GM12865 (cell line): ENCODE measurements at regions not wholly inside any gene's neighbourhood (a gene's known extent, or its start where the extent isn't known, plus 50 kb on each side); places are given as distances from the start of the nearest gene placed in this dataset.

Experiments
- DNase-seq: peaks from one replicate; pipeline ENCODE4 v3.0.0; 2010; ENCODE audit warnings: low read depth
- H3K4me3 ChIP-seq: 2 replicates; pipeline ENCODE4 v1.5.1; 2011; ENCODE audit warnings: mild to moderate bottlenecking, low read depth, low read length, control low read depth
- TF ChIP-seq, protein P1 (sequence below): IDR thresholded peaks from 2 replicates; pipeline ENCODE4 v1.5.1; 2011; ENCODE audit warnings: low read length, control low read depth, low read depth, inconsistent platforms; ENCODE audit not compliant: insufficient read depth; ENCODE audit errors: missing control alignments

GRCh38 chr2:196233021-196233804 is 61.8 kb upstream of the STK17B start:
- TF ChIP-seq, protein P1, sequence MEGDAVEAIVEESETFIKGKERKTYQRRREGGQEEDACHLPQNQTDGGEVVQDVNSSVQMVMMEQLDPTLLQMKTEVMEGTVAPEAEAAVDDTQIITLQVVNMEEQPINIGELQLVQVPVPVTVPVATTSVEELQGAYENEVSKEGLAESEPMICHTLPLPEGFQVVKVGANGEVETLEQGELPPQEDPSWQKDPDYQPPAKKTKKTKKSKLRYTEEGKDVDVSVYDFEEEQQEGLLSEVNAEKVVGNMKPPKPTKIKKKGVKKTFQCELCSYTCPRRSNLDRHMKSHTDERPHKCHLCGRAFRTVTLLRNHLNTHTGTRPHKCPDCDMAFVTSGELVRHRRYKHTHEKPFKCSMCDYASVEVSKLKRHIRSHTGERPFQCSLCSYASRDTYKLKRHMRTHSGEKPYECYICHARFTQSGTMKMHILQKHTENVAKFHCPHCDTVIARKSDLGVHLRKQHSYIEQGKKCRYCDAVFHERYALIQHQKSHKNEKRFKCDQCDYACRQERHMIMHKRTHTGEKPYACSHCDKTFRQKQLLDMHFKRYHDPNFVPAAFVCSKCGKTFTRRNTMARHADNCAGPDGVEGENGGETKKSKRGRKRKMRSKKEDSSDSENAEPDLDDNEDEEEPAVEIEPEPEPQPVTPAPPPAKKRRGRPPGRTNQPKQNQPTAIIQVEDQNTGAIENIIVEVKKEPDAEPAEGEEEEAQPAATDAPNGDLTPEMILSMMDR = no peak
- no peak for DNase-seq
- no peak overlapping the region for H3K4me3 ChIP-seq

- DNase-seq = peak; percentile 49
- H3K4me3 ChIP-seq = no peak overlapping the region
- TF ChIP-seq, protein P1 = no peak
These were observed 62.6 kb upstream of the STK17B start for GRCh38 chr2:196233805-196234475.

DNA sequence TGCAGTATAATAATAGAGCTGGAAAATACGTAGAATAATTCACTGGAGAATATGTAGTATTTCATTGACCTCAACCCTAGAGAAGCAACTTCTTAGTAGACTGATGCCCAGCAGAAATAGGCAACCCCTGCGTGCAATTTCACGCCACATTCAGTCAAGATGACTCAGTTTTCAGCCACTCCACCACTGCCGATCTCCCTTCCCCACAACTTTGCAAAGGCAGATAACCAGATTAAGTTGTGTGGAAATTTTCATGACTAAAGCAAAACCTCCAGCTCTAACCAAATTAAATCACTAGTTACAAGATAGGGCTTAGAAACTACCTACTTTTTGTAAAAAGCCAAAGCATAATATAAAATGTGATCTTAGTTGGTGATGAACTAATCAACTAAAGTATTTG is 63.3 kb upstream of the STK17B start:
- DNase-seq = peak; percentile 52
- TF ChIP-seq, protein P1 = no peak
- no peak overlapping the region for H3K4me3 ChIP-seq

DNA sequence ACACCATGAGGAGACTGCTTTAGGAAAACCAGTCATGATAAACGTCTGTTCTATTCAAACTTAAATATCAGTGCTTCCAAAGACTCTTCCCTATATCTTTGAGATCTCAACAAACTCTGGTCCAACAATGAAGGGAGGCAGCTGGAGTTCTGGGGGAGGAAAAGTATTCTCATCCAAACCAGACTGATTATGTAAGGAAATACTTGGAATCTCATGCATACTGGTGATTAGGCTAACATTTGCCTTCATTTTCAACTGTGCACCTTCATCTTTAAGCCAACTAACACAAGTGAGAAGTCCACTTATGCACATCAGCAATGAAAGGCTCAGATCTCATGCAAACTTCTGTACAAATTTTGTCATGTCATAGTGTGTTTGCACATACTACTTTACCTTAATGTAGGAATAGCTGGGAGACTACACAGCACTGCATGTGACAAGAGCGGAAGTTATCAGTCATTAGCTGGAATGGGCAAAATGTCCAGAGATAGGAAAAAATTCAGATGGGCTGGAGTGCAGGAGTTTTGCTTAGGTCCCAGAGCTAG is 67.5 kb upstream of the STK17B start:
- no peak for DNase-seq
- TF ChIP-seq, protein P1 = no peak
- H3K4me3 ChIP-seq = no peak overlapping the region

DNA sequence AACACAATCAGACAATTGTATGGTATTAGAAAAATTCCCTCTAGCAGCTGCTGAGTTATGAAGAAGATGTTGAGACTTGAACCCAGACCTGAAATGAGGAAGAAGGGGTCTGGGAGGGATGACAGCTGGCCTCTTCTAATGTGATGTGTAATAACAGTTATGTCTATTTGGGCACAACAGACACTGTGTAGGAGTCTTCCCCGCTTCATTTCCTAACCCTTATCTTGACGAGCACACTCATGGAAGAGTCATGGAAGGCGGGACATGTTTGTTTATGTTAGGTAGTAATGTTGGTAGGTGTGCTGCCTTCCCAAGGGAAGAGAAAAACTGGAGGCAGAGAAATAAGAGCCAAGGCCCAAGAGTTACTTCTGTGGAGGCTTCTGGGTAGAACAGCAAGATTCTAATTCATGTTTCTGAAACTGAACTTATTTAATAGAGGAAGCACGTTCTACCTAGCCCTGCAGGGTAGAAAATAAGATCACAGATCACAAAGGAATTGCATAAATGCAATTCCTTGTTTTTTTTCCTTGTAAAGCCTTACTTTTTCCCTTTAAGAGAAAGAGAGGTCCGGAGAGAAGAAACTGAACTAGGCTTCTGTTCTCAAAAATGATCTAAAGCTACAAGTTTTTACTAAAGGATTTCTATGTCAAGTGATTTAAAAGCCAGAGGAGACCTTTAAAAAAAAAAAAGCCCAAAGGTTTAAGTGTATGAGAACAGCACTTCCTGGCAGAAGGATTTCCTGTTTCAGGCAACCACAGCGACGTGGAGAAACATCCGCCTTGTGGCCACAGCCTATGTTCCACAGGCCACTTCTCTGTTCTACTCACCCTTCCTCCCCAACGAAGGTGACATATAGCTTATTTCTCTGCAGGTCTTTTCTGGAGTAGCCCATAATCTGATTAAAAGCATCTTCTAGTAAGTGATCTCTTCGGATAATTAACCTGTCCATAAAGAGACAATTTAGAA is 68.5 kb upstream of the STK17B start:
- TF ChIP-seq, protein P1 = no peak

DNA sequence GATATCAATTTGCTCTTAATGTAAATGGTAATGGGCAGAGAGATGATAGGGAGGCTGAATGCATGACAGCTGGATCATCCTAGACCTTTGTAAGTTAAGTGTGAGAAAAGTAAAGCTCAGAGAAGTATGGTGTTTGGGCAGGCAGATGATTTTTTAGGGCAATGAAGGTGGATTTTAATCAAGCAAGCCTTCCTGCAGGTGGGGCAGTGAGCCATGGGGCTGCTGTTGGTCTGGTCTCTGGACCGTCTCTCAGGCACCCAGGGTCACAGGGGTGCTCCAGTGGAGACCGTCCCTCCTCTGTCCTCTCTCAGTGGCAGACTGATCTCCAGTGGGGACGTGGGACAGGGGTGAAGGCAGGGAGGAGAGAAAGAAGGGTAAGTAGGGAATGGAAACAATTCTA is 69.8 kb upstream of the STK17B start:
- H3K4me3 ChIP-seq = no peak overlapping the region
- no peak for DNase-seq
- TF ChIP-seq, protein P1 = no peak

More for the DNA sequence above, 68.5 kb upstream of the STK17B start:
- peak; percentile 92 for DNase-seq
- H3K4me3 ChIP-seq = no peak overlapping the region
